Activated B cell treated with CpG ODN at 0.5 μM for 24 hours (primary cell): ENCODE measurements at regions not wholly inside any gene's neighbourhood (a gene's known extent, or its start where the extent isn't known, plus 50 kb on each side); places are given as distances from the start of the nearest gene placed in this dataset.

Experiments used
- ATAC-seq: fragments of 200-7000 bp; cut with Tn5 transposase; one replicate; pipeline ENCODE4 v1.10.0; 2021; ENCODE audit warnings: low read depth, mild to moderate bottlenecking, moderate library complexity
- CTCF ChIA-PET: fragments of 350-600 bp; sonication (Branson Sonifier 250); formaldehyde crosslinking; loops from one replicate; lab custom pipeline; 2021; ENCODE audit warnings: antibody characterized with exemption; lab: Charles Lee
- POLR2A ChIA-PET: fragments of 350-600 bp; sonication (Branson Sonifier 250); formaldehyde crosslinking; loops from one replicate; lab custom pipeline; 2021; ENCODE audit warnings: antibody characterized with exemption; lab: Charles Lee
- DNase-seq: peaks from one replicate; pipeline ENCODE4 v3.0.0; 2022
- H3K27ac Mint-ChIP-seq: one replicate; pipeline ENCODE4 v1.8.0; 2020; ENCODE audit warnings: mixed read lengths
- H3K27me3 Mint-ChIP-seq: one replicate; pipeline ENCODE4 v1.8.0; 2021; ENCODE audit warnings: mixed read lengths
- H3K36me3 Mint-ChIP-seq: one replicate; pipeline ENCODE4 v1.8.0; 2021; ENCODE audit warnings: low read depth, mixed read lengths
- H3K4me1 Mint-ChIP-seq: one replicate; pipeline ENCODE4 v1.8.0; 2021; ENCODE audit warnings: mixed read lengths
- H3K4me3 Mint-ChIP-seq: one replicate; pipeline ENCODE4 v1.8.0; 2020; ENCODE audit warnings: mild to moderate bottlenecking, mixed read lengths
- H3K9me3 Mint-ChIP-seq: one replicate; pipeline ENCODE4 v1.8.0; 2020; ENCODE audit warnings: mixed read lengths
- CTCF ChIP-seq: fragments of 200-600 bp; IDR thresholded peaks from one replicate; pipeline ENCODE4 v1.8.0; 2022; ENCODE audit warnings: antibody characterized with exemption, mild to moderate bottlenecking
- intact Hi-C: fragments of 100-400 bp; cut with micrococcal nuclease; formaldehyde crosslinking; loops from one replicate; pipeline ENCODE4 v1.15.1; 2024

GRCh38 chr13:34034411-34034810, 216.5 kb downstream of the RFC3 start:
- H3K27me3 Mint-ChIP-seq = no peaks in the 10 kb centered on the region
- CTCF ChIA-PET = no interaction called here
- peaks cover 3% of the 10 kb centered on the region for H3K9me3 Mint-ChIP-seq
- intact Hi-C loops = no loop called here
- H3K36me3 Mint-ChIP-seq = no peaks in the 10 kb centered on the region
- ATAC-seq = no peak
- peaks cover 3% of the 10 kb centered on the region for H3K4me1 Mint-ChIP-seq
- H3K4me3 Mint-ChIP-seq = no peak overlapping the region
- H3K27ac Mint-ChIP-seq = no peak overlapping the region
- no peak for DNase-seq
- no peak for TF ChIP-seq CTCF
- POLR2A ChIA-PET = no interaction called here

DNA sequence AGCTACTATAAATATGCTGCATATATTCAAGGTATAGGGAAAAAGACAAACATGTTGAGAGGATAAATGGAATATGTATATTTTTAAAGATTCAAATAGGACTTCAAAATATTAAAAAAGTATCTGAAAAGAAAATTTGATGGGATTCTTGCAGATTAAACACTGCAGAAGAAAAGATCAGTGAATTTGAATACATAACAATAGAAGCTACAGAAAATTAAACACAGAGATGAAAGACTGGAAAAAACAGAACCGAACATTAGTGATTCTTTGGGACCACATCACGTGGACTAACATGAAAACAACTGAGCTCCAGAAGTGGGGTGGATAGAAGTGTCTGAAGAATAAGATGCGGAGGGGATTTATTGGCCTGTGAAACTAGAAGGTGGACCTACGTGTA, 217.2 kb downstream of the RFC3 start:
- H3K27me3 Mint-ChIP-seq = no peaks in the 10 kb centered on the region
- intact Hi-C loops = no loop called here
- POLR2A ChIA-PET = no interaction called here
- H3K27ac Mint-ChIP-seq = no peak overlapping the region
- no peak overlapping the region for H3K4me3 Mint-ChIP-seq
- H3K36me3 Mint-ChIP-seq = no peaks in the 10 kb centered on the region
- ATAC-seq = no peak
- H3K9me3 Mint-ChIP-seq = peaks cover 3% of the 10 kb centered on the region
- peaks cover 3% of the 10 kb centered on the region for H3K4me1 Mint-ChIP-seq
- no peak for DNase-seq
- CTCF ChIA-PET = no interaction called here
- no peak for TF ChIP-seq CTCF

GRCh38 chr13:34035676-34036325, 217.9 kb downstream of the RFC3 start:
- DNase-seq = no peak
- Mint-ChIP-seq H3K4me1 (peaks cover 3% of the 10 kb centered on the region), H3K36me3 (no peaks in the 10 kb centered on the region), H3K9me3 (peaks cover 3% of the 10 kb centered on the region), H3K4me3 (no peak overlapping the region), H3K27me3 (no peaks in the 10 kb centered on the region), H3K27ac (no peak overlapping the region)
- ATAC-seq = no peak
- CTCF ChIA-PET = no interaction called here
- TF ChIP-seq CTCF = no peak
- intact Hi-C loops = no loop called here
- POLR2A ChIA-PET = no interaction called here

DNA sequence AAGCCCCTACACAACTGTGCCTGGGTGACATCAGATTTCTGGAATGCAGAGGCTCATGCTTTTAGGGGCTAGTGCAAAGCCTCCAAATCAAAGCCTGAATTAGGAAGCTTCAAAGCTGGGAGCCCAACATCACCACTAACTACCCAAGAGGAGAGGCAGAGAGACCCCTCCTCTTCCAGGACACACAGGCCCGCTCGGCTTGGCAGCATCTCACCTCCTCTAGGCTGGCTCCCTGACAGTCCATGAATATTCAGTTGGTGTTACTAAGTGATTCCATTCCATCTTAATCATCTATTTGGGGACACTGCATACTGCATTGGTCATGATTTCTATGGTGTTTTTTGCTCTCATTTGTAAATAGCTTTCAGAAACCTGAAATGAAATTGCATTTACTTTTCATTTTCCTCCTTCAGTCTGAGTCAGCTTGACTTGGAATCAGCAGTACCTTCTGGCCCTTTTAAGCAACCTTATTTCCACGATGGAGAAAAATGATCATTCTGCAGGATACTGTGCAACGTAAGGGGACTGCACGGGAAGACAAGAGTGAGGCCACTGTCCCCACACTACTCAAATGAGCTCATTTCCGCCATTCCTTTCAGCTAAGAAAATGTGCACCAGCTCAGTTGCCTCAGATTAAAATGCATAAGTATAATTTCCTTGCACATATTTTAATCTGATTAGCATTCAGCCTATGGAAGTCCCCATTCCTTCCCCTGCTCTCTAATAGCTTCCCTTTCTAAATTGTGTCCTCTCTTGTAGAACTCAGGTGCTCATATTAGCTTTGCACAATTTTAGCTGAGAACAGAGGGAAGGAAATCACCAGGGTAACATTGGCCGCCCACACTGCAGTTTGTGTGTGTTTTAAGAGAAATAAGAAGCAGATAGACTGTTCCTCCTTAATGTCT, 219.9 kb downstream of the RFC3 start:
- H3K27ac Mint-ChIP-seq = no peak overlapping the region
- peaks cover 3% of the 10 kb centered on the region for H3K4me1 Mint-ChIP-seq
- H3K36me3 Mint-ChIP-seq = no peaks in the 10 kb centered on the region
- ATAC-seq = no peak
- peaks cover 3% of the 10 kb centered on the region for H3K9me3 Mint-ChIP-seq
- TF ChIP-seq CTCF = no peak
- ChIA-PET CTCF (no interaction called here), POLR2A (no interaction called here)
- H3K4me3 Mint-ChIP-seq = no peak overlapping the region
- intact Hi-C loops = no loop called here
- H3K27me3 Mint-ChIP-seq = peaks cover 2% of the 10 kb centered on the region
- DNase-seq = no peak

GRCh38 chr13:34038541-34039068, 220.7 kb downstream of the RFC3 start:
- Mint-ChIP-seq H3K4me3 (no peak overlapping the region), H3K36me3 (no peaks in the 10 kb centered on the region), H3K27me3 (peaks cover 2% of the 10 kb centered on the region), H3K27ac (no peak overlapping the region), H3K4me1 (peaks cover 3% of the 10 kb centered on the region), H3K9me3 (peaks cover 3% of the 10 kb centered on the region)
- POLR2A ChIA-PET = no interaction called here
- ATAC-seq (no peak), DNase-seq (no peak)
- no peak for TF ChIP-seq CTCF
- intact Hi-C loops = no loop called here
- CTCF ChIA-PET = no interaction called here
